Renal cortical epithelial cell (primary cell): ENCODE measurements at regions not wholly inside any gene's neighbourhood (a gene's known extent, or its start where the extent isn't known, plus 50 kb on each side); places are given as distances from the start of the nearest gene placed in this dataset.

Experiments
- DNase-seq: peaks from one replicate; pipeline ENCODE4 v3.0.0-alpha.2; 2011; ENCODE audit warnings: low read depth

- DNase-seq: no peak
These were observed 318.5 kb downstream of the GRB14 start for GRCh38 chr2:164302786-164303185.

- no peak for DNase-seq
These were observed 333.0 kb downstream of the GRB14 start for GRCh38 chr2:164288235-164288634.

- DNase-seq: no peak
These were observed 334.2 kb downstream of the GRB14 start for GRCh38 chr2:164287056-164287455.

- no peak for DNase-seq
These were observed 335.7 kb downstream of the GRB14 start for GRCh38 chr2:164285576-164285975.

- DNase-seq: no peak
These were observed 339.4 kb downstream of the GRB14 start for GRCh38 chr2:164281896-164282295.

- no peak for DNase-seq
These were observed 345.6 kb downstream of the GRB14 start for GRCh38 chr2:164275659-164276058.

- no peak for DNase-seq
These were observed 360.8 kb downstream of the GRB14 start for GRCh38 chr2:164260506-164260905.

- DNase-seq: no peak
These were observed 363.5 kb downstream of the GRB14 start for GRCh38 chr2:164257742-164258141.

GRCh38 chr2:164252568-164253287, 368.6 kb downstream of the GRB14 start:
- DNase-seq: no peak

- DNase-seq: no peak
These were observed 378.0 kb downstream of the GRB14 start for GRCh38 chr2:164243315-164243714.

GRCh38 chr2:164242409-164242808, 378.9 kb downstream of the GRB14 start:
- DNase-seq: no peak

- DNase-seq: no peak
These were observed 387.2 kb downstream of the GRB14 start for GRCh38 chr2:164234074-164234473.

GRCh38 chr2:164224007-164224406, 397.3 kb downstream of the GRB14 start:
- DNase-seq: no peak

- no peak for DNase-seq
These were observed 399.8 kb downstream of the GRB14 start for GRCh38 chr2:164221473-164221872.

GRCh38 chr2:164220265-164220664, 401.0 kb downstream of the GRB14 start:
- DNase-seq: no peak

GRCh38 chr2:164213916-164214315, 407.4 kb downstream of the GRB14 start:
- no peak for DNase-seq

GRCh38 chr2:164205347-164205746, 415.9 kb downstream of the GRB14 start:
- DNase-seq: no peak

- DNase-seq: no peak
These were observed 418.2 kb downstream of the GRB14 start for GRCh38 chr2:164203131-164203530.

GRCh38 chr2:164198256-164198655, 423.0 kb downstream of the GRB14 start:
- no peak for DNase-seq

- DNase-seq: no peak
These were observed 430.6 kb downstream of the GRB14 start for GRCh38 chr2:164190700-164191099.

- no peak for DNase-seq
These were observed 431.4 kb downstream of the GRB14 start for GRCh38 chr2:164189851-164190250.

- no peak for DNase-seq
These were observed 434.2 kb downstream of the GRB14 start for GRCh38 chr2:164187121-164187520.

- DNase-seq: peak; percentile 29
These were observed 434.7 kb downstream of the GRB14 start for GRCh38 chr2:164186591-164186990.

GRCh38 chr2:164182116-164182627, 439.1 kb downstream of the GRB14 start:
- DNase-seq: no peak
